ENCODE measurements at regions not wholly inside any gene's neighbourhood (a gene's known extent, or its start where the extent isn't known, plus 50 kb on each side); places are given as distances from the start of the nearest gene placed in this dataset.

- Histone ChIP-seq H3K27ac (ENCODE audit: low read depth in 1 of 2, low read length in 1 of 2) (no peak overlapping the region), H3K36me3 (ENCODE audit: control insufficient read depth in 4 of 4, insufficient read depth in 4 of 4, low read length in 4 of 4) (no peaks in the 10 kb centered on the region), H3K9ac (ENCODE audit: insufficient read depth in 1 of 2, low read length in 2 of 2) (no peak overlapping the region), H3K27me3 (ENCODE audit: control insufficient read depth in 3 of 3, insufficient read depth in 3 of 3, low read length in 2 of 3) (peaks cover 0 to 6% (median 0%) of the 10 kb centered on the region in 3 donors), H3K4me3 (no peak overlapping the region), H3K9me3 (ENCODE audit: control insufficient read depth in 4 of 4, insufficient read depth in 3 of 4, low read length in 3 of 4) (no peaks in the 10 kb centered on the region), H3K4me1 (ENCODE audit: control insufficient read depth in 5 of 5, insufficient read depth in 5 of 5, low read length in 5 of 5) (no peaks in the 10 kb centered on the region)
- 43 to 46% methylated on average over 9 of the region's 9 CpGs for WGBS, 2 donors
- no peak for TF ChIP-seq CTCF (IDR thresholded peaks at IDR 0.05; ENCODE audit: control extremely low read depth, extremely low read depth)
- DNase-seq (no peak), ATAC-seq (ENCODE audit: insufficient read depth, low FRiP score) (no peak)
Measured at GRCh38 chrX:5632061-5632614, 596.5 kb downstream of the NLGN4X start.

GRCh38 chrX:5617666-5618065 is 611.0 kb downstream of the NLGN4X start:
- no peak for DNase-seq

GRCh38 chrX:5595570-5595969 is 633.1 kb downstream of the NLGN4X start:
- Histone ChIP-seq H3K9ac (ENCODE audit: insufficient read depth in 1 of 2, low read length in 2 of 2) (no peak overlapping the region), H3K27ac (ENCODE audit: low read depth in 1 of 2, low read length in 1 of 2) (no peak overlapping the region), H3K36me3 (ENCODE audit: control insufficient read depth in 4 of 4, insufficient read depth in 4 of 4, low read length in 4 of 4) (no peaks in the 10 kb centered on the region), H3K4me1 (ENCODE audit: control insufficient read depth in 5 of 5, insufficient read depth in 5 of 5, low read length in 5 of 5) (no peaks in the 10 kb centered on the region), H3K9me3 (ENCODE audit: control insufficient read depth in 4 of 4, insufficient read depth in 3 of 4, low read length in 3 of 4) (peaks cover 0 to 6% (median 0%) of the 10 kb centered on the region in 4 donors), H3K4me3 (no peak overlapping the region), H3K27me3 (ENCODE audit: control insufficient read depth in 3 of 3, insufficient read depth in 3 of 3, low read length in 2 of 3) (peaks cover 0 to 6% (median 3%) of the 10 kb centered on the region in 3 donors)
- DNase-seq (no peak), ATAC-seq (ENCODE audit: insufficient read depth, low FRiP score) (no peak)
- 12 to 32% methylated on average over 4 of the region's 4 CpGs for WGBS, 2 donors
- no peak for TF ChIP-seq CTCF (IDR thresholded peaks at IDR 0.05; ENCODE audit: control extremely low read depth, extremely low read depth)

More at GRCh38 chrX:5617666-5618065, 611.0 kb downstream of the NLGN4X start:
- Histone ChIP-seq H3K9ac (ENCODE audit: insufficient read depth in 1 of 2, low read length in 2 of 2) (no peak overlapping the region), H3K4me1 (ENCODE audit: control insufficient read depth in 5 of 5, insufficient read depth in 5 of 5, low read length in 5 of 5) (no peaks in the 10 kb centered on the region), H3K27ac (ENCODE audit: low read depth in 1 of 2, low read length in 1 of 2) (no peak overlapping the region), H3K27me3 (ENCODE audit: control insufficient read depth in 3 of 3, insufficient read depth in 3 of 3, low read length in 2 of 3) (peaks cover 0 to 7% (median 0%) of the 10 kb centered on the region in 3 donors), H3K4me3 (no peak overlapping the region), H3K36me3 (ENCODE audit: control insufficient read depth in 4 of 4, insufficient read depth in 4 of 4, low read length in 4 of 4) (no peaks in the 10 kb centered on the region), H3K9me3 (ENCODE audit: control insufficient read depth in 4 of 4, insufficient read depth in 3 of 4, low read length in 3 of 4) (no peaks in the 10 kb centered on the region)
- no peak for ATAC-seq (ENCODE audit: insufficient read depth, low FRiP score)
- no peak for TF ChIP-seq CTCF (IDR thresholded peaks at IDR 0.05; ENCODE audit: control extremely low read depth, extremely low read depth)

GRCh38 chrX:5586726-5587125 is 641.9 kb downstream of the NLGN4X start:
- Histone ChIP-seq H3K4me3 (no peak overlapping the region), H3K36me3 (ENCODE audit: control insufficient read depth in 4 of 4, insufficient read depth in 4 of 4, low read length in 4 of 4) (no peaks in the 10 kb centered on the region), H3K27me3 (ENCODE audit: control insufficient read depth in 3 of 3, insufficient read depth in 3 of 3, low read length in 2 of 3) (peaks cover 0 to 2% (median 0%) of the 10 kb centered on the region in 3 donors), H3K27ac (ENCODE audit: low read depth in 1 of 2, low read length in 1 of 2) (no peak overlapping the region), H3K4me1 (ENCODE audit: control insufficient read depth in 5 of 5, insufficient read depth in 5 of 5, low read length in 5 of 5) (no peaks in the 10 kb centered on the region), H3K9ac (ENCODE audit: insufficient read depth in 1 of 2, low read length in 2 of 2) (no peak overlapping the region), H3K9me3 (ENCODE audit: control insufficient read depth in 4 of 4, insufficient read depth in 3 of 4, low read length in 3 of 4) (peaks cover 0 to 2% (median 0%) of the 10 kb centered on the region in 4 donors)
- peak in 1 of 3 donors; percentile 1 for DNase-seq
- no peak for ATAC-seq (ENCODE audit: insufficient read depth, low FRiP score)
- no peak for TF ChIP-seq CTCF (IDR thresholded peaks at IDR 0.05; ENCODE audit: control extremely low read depth, extremely low read depth)

Data from lung (tissue), 11 donors.